NB4 (cell line): ENCODE measurements at regions not wholly inside any gene's neighbourhood (a gene's known extent, or its start where the extent isn't known, plus 50 kb on each side); places are given as distances from the start of the nearest gene placed in this dataset.

Experiments used
- CTCF ChIP-seq: IDR thresholded peaks from one replicate; pipeline ENCODE4 v1.5.1; 2012; ENCODE audit warnings: low read depth, low read length
- MAX ChIP-seq: IDR thresholded peaks from 2 replicates; pipeline ENCODE4 v1.6.1; 2011; ENCODE audit warnings: low read depth, low read length

GRCh38 chr10:123507298-123507697 is 158.9 kb upstream of the GPR26 start:
- no peak for TF ChIP-seq CTCF
- no peak for TF ChIP-seq MAX
